SK-N-SH (cell line): ENCODE measurements at regions not wholly inside any gene's neighbourhood (a gene's known extent, or its start where the extent isn't known, plus 50 kb on each side); places are given as distances from the start of the nearest gene placed in this dataset.

Experiments
- CTCF ChIA-PET: fragments of 300-600, 350-600 bp; formaldehyde crosslinking; extraction: SDS; loops from one replicate; lab custom pipeline; 2021; lab: Yijun Ruan, JAX
- POLR2A ChIA-PET: fragments of 350-600 bp; sonication (Branson Sonifier 250); formaldehyde crosslinking; extraction: SDS; loops from one replicate; lab custom pipeline; 2020; ENCODE audit warnings: antibody characterized with exemption, inconsistent platforms; lab: Yijun Ruan, JAX
- DNase-seq: peaks from one replicate; pipeline ENCODE4 v3.0.0; 2012
- H2AFZ ChIP-seq: fragments of 200-600 bp; sonication (generic); 2 replicates; pipeline ENCODE4 v1.8.1; 2016; ENCODE audit warnings: antibody characterized with exemption, mild to moderate bottlenecking, low read depth
- H3F3A ChIP-seq: fragments of 200-600 bp; sonication (generic); replicated peaks from 2 replicates; pipeline ENCODE3; 2016; ENCODE audit warnings: antibody characterized with exemption, mild to moderate bottlenecking; ENCODE audit not compliant: insufficient read depth
- H3K27ac ChIP-seq, 2 experiments: fragments of 200-500 bp in 1 of 2; fragments of 200-600 bp in 1 of 2; sonication (Bioruptor generic) in 1 of 2; sonication (generic), shearing (Covaris generic) in 1 of 2; 2 replicates each; pipeline versions ENCODE4 v1.5.1 to v1.6.1; 2014 to 2016; ENCODE audit warnings: low read depth in 2 of 2, inconsistent platforms in 1 of 2, low read length in 1 of 2, mild to moderate bottlenecking in 1 of 2, mixed read lengths in 1 of 2
- H3K27me3 ChIP-seq: fragments of 200-600 bp; sonication (generic), shearing (Covaris generic); 2 replicates; pipeline ENCODE4 v1.6.1; 2016; ENCODE audit warnings: mixed run types; ENCODE audit not compliant: insufficient read depth
- H3K36me3 ChIP-seq, 2 experiments: fragments of 200-500 bp in 1 of 2; fragments of 200-600 bp in 1 of 2; sonication (Bioruptor generic) in 1 of 2; sonication (generic) in 1 of 2; replicated peaks in 1 of 2; 2 replicates each; pipeline versions ENCODE3 to v1.5.1; 2014 to 2016; ENCODE audit warnings: low read length in 1 of 2, mild to moderate bottlenecking in 1 of 2; ENCODE audit not compliant: insufficient read depth in 2 of 2, control insufficient read depth in 1 of 2
- H3K4me1 ChIP-seq, 2 experiments: fragments of 200-500 bp in 1 of 2; fragments of 200-600 bp in 1 of 2; sonication (Bioruptor generic) in 1 of 2; sonication (generic), shearing (Covaris generic) in 1 of 2; 2 replicates each; pipeline versions ENCODE4 v1.5.1 to v1.6.1; 2014 to 2016; ENCODE audit warnings: low read depth in 1 of 2, low read length in 1 of 2, mixed run types in 1 of 2; ENCODE audit not compliant: insufficient read depth in 2 of 2, control insufficient read depth in 1 of 2
- H3K4me2 ChIP-seq: fragments of 200-600 bp; sonication (generic), shearing (Covaris generic); 2 replicates; pipeline ENCODE4 v1.6.1; 2017; ENCODE audit warnings: mixed run types
- H3K4me3 ChIP-seq, 2 experiments: fragments of 200-500 bp in 1 of 2; fragments of 200-600 bp in 1 of 2; sonication (Bioruptor generic) in 1 of 2; sonication (generic), shearing (Covaris generic) in 1 of 2; 2 replicates each; pipeline versions ENCODE4 v1.5.1 to v1.8.1; 2014 to 2016; ENCODE audit warnings: low read depth in 2 of 2, inconsistent platforms in 1 of 2, low read length in 1 of 2, mild to moderate bottlenecking in 1 of 2, mixed read lengths in 1 of 2, moderate library complexity in 1 of 2
- H3K79me2 ChIP-seq: fragments of 200-600 bp; sonication (generic); 2 replicates; pipeline ENCODE4 v1.8.1; 2017; ENCODE audit warnings: mild to moderate bottlenecking; ENCODE audit not compliant: insufficient read depth
- H3K9ac ChIP-seq: fragments of 200-600 bp; sonication (generic); 2 replicates; pipeline ENCODE4 v1.6.1; 2017; ENCODE audit warnings: mixed run types
- H3K9me2 ChIP-seq: fragments of 200-600 bp; sonication (generic); 2 replicates; pipeline ENCODE4 v1.6.1; 2017; ENCODE audit warnings: mixed run types
- H3K9me3 ChIP-seq: fragments of 200-600 bp; sonication (generic); 2 replicates; pipeline ENCODE4 v1.6.1; 2017; ENCODE audit warnings: mixed run types, mild to moderate bottlenecking, moderate library complexity
- H4K20me1 ChIP-seq: fragments of 200-600 bp; sonication (generic); 2 replicates; pipeline ENCODE4 v1.6.1; 2017; ENCODE audit warnings: mild to moderate bottlenecking, mixed run types; ENCODE audit not compliant: insufficient read depth
- CHD2 ChIP-seq: fragments of 150-350 bp; IDR thresholded peaks from 2 replicates; pipeline ENCODE4 v1.6.1; 2018; ENCODE audit warnings: low read length; ENCODE audit not compliant: partially characterized antibody
- EP300 ChIP-seq, 2 experiments: IDR thresholded peaks; 2 replicates each; pipeline versions ENCODE4 v1.4.0 to v1.6.1; 2012; ENCODE audit warnings: borderline replicate concordance in 1 of 2, low read depth in 1 of 2, low read length in 1 of 2
- FOXM1 ChIP-seq: IDR thresholded peaks from 2 replicates; pipeline ENCODE4 v1.4.0; 2012; ENCODE audit warnings: low read depth, mild to moderate bottlenecking
- GATA2 ChIP-seq: sonication (generic); formaldehyde crosslinking; IDR thresholded peaks from 2 replicates; pipeline ENCODE4 v1.5.0; 2020; ENCODE audit warnings: mild to moderate bottlenecking, missing genetic modification reagents
- MEF2A ChIP-seq: IDR thresholded peaks from 2 replicates; pipeline ENCODE4 v1.4.0; 2012; ENCODE audit warnings: low read depth, borderline replicate concordance
- MXI1 ChIP-seq: IDR thresholded peaks from 2 replicates; pipeline ENCODE4 v1.6.1; 2012; ENCODE audit warnings: mild to moderate bottlenecking, low read depth, low read length, improper control_type of control experiment
- NFIC ChIP-seq: IDR thresholded peaks from 2 replicates; pipeline ENCODE4 v1.4.0; 2012; ENCODE audit warnings: borderline replicate concordance
- RCOR1 ChIP-seq: fragments of 150-350 bp; IDR thresholded peaks from 2 replicates; pipeline ENCODE4 v1.6.1; 2017; ENCODE audit warnings: antibody characterized with exemption, low read length
- RXRA ChIP-seq: IDR thresholded peaks from 2 replicates; pipeline ENCODE4 v1.4.0; 2012; ENCODE audit warnings: low read depth, mild to moderate bottlenecking, borderline replicate concordance
- SIN3A ChIP-seq: IDR thresholded peaks from 2 replicates; pipeline ENCODE4 v1.6.1; 2012; ENCODE audit warnings: low read depth, mild to moderate bottlenecking, low read length, moderate library complexity, borderline replicate concordance
- TEAD4 ChIP-seq: IDR thresholded peaks from 2 replicates; pipeline ENCODE4 v1.4.0; 2012; ENCODE audit warnings: mild to moderate bottlenecking, borderline replicate concordance; ENCODE audit not compliant: insufficient read depth
- YY1 ChIP-seq: IDR thresholded peaks from 2 replicates; pipeline ENCODE4 v1.4.0; 2012; ENCODE audit warnings: low read depth, mild to moderate bottlenecking
- WGBS: methylation state at CpG from one replicate; pipeline ENCODE4 v1.1.6; 2017; ENCODE audit warnings: low lambda C conversion rate; 5-methylcytosine and 5-hydroxymethylcytosine counted together
- TF ChIP-seq, protein P1 (sequence below): IDR thresholded peaks from 2 replicates; pipeline ENCODE4; 2012
- TF ChIP-seq, protein P2 (sequence below): IDR thresholded peaks from 2 replicates; pipeline ENCODE4 v1.4.0; 2012; ENCODE audit warnings: low read depth
- TF ChIP-seq, protein P3 (sequence below): IDR thresholded peaks from 2 replicates; pipeline ENCODE4 v1.4.0; 2012; ENCODE audit warnings: low read depth, borderline replicate concordance
- TF ChIP-seq, protein P4 (sequence below): fragments of 150-350 bp; IDR thresholded peaks from 2 replicates; pipeline ENCODE4 v1.6.1; 2017; ENCODE audit warnings: antibody characterized with exemption, low read length, low read depth, borderline replicate concordance

DNA sequence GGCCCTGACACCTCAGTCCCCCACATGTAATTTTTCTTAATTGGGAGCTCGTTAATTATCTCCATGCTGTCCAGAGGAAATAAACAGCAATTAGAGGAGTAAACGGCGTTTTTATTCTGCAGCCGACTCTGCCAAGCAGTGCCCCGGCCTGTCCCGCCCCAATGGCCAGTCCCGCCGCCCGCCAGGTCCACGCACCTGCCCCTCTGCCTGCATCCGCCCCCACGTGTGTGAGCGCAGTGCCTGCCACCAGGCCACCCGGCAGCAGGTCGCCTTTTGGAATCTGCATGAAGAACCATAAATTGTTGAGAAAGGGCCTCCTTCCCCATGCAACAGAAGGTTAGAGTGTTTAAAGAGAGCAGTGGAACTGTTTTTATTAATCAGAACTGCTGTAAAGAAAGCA is 87.5 kb upstream of the LINGO1 start:
- H3K4me3 ChIP-seq = no peak overlapping the region
- H3K9me3 ChIP-seq = no peaks in the 10 kb centered on the region
- no peak overlapping the region for H3K4me2 ChIP-seq
- H4K20me1 ChIP-seq = no peaks in the 10 kb centered on the region
- no peak overlapping the region for H3K9ac ChIP-seq
- no peaks in the 10 kb centered on the region for H3K36me3 ChIP-seq
- H3K4me1 ChIP-seq = peaks cover 0 to 8% of the 10 kb centered on the region in 2 experiments; a peak in 2 of 4 replicates
- no peaks in the 10 kb centered on the region for H3F3A ChIP-seq
- H3K27me3 ChIP-seq = peaks cover 3% of the 10 kb centered on the region
- H3K27ac ChIP-seq = no peak overlapping the region
- H2AFZ ChIP-seq = no peak overlapping the region
- DNase-seq = peak; percentile 59
- H3K79me2 ChIP-seq = no peaks in the 10 kb centered on the region
- WGBS = 54% methylated on average over 15 of the region's 15 CpGs
- ChIA-PET POLR2A (no interaction called here), CTCF (interaction anchor here (1.0 kb wide), 1 partner anchor 55 kb away, joined by 3 read pairs; no protein-coding TSS in a partner anchor)
- H3K9me2 ChIP-seq = no peaks in the 10 kb centered on the region
- no peak for TF ChIP-seq MXI1
- TF ChIP-seq, protein P1, sequence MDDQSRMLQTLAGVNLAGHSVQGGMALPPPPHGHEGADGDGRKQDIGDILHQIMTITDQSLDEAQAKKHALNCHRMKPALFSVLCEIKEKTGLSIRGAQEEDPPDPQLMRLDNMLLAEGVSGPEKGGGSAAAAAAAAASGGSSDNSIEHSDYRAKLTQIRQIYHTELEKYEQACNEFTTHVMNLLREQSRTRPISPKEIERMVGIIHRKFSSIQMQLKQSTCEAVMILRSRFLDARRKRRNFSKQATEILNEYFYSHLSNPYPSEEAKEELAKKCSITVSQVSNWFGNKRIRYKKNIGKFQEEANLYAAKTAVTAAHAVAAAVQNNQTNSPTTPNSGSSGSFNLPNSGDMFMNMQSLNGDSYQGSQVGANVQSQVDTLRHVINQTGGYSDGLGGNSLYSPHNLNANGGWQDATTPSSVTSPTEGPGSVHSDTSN = no peak

DNA sequence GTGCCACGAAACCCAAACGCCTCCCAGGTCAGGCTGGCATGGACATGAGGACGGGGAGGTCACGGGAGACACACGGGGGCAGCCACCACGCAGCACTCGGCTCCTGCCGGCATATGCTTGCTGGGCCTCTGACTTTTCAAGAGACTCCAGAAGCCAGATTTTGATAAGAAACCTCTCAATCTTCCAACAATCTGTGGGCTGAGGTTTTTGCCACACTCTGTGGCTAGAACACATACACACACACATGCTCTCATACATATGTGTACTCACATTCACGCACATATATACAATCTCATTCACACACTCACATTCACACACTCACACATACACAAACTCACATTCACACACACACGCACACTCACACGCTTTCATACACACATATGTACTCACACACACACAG is 86.7 kb upstream of the LINGO1 start:
- Histone ChIP-seq H3K9ac (no peak overlapping the region), H3K79me2 (no peaks in the 10 kb centered on the region), H2AFZ (no peak overlapping the region), H3K27ac (no peak overlapping the region), H3K4me1 (peaks cover 0 to 8% of the 10 kb centered on the region in 2 experiments; a peak in 2 of 4 replicates), H3K9me3 (no peaks in the 10 kb centered on the region), H3K27me3 (peaks cover 3% of the 10 kb centered on the region), H3K4me3 (no peak overlapping the region), H4K20me1 (no peaks in the 10 kb centered on the region), H3K4me2 (no peak overlapping the region), H3F3A (no peaks in the 10 kb centered on the region), H3K9me2 (no peaks in the 10 kb centered on the region), H3K36me3 (no peaks in the 10 kb centered on the region)
- TF ChIP-seq YY1 (no peak), RXRA (no peak), MEF2A (no peak), GATA2 (CRISPR knock-in tag) (no peak), TEAD4 (no peak), EP300 (IDR thresholded peaks at IDR 0.05; ENCODE audit: borderline replicate concordance in 1 of 2, low read depth in 1 of 2, low read length in 1 of 2) (no peak), RCOR1 (no peak), FOXM1 (no peak), SIN3A (no peak), NFIC (no peak), CHD2 (no peak), MXI1 (no peak)
- TF ChIP-seq, protein P1 = no peak
- TF ChIP-seq, protein P2, sequence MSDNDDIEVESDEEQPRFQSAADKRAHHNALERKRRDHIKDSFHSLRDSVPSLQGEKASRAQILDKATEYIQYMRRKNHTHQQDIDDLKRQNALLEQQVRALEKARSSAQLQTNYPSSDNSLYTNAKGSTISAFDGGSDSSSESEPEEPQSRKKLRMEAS = no peak
- TF ChIP-seq, protein P3, sequence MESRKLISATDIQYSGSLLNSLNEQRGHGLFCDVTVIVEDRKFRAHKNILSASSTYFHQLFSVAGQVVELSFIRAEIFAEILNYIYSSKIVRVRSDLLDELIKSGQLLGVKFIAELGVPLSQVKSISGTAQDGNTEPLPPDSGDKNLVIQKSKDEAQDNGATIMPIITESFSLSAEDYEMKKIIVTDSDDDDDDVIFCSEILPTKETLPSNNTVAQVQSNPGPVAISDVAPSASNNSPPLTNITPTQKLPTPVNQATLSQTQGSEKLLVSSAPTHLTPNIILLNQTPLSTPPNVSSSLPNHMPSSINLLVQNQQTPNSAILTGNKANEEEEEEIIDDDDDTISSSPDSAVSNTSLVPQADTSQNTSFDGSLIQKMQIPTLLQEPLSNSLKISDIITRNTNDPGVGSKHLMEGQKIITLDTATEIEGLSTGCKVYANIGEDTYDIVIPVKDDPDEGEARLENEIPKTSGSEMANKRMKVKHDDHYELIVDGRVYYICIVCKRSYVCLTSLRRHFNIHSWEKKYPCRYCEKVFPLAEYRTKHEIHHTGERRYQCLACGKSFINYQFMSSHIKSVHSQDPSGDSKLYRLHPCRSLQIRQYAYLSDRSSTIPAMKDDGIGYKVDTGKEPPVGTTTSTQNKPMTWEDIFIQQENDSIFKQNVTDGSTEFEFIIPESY = no peak
- TF ChIP-seq, protein P4, sequence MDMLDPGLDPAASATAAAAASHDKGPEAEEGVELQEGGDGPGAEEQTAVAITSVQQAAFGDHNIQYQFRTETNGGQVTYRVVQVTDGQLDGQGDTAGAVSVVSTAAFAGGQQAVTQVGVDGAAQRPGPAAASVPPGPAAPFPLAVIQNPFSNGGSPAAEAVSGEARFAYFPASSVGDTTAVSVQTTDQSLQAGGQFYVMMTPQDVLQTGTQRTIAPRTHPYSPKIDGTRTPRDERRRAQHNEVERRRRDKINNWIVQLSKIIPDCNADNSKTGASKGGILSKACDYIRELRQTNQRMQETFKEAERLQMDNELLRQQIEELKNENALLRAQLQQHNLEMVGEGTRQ = no peak
- no peak for DNase-seq
- WGBS = 43% methylated on average over 3 of the region's 11 CpGs
- ChIA-PET POLR2A (no interaction called here), CTCF (interaction anchor here (0.7 to 1.4 kb wide), 3 partner anchors 13 to 102 kb away, joined by 3 read pairs; no protein-coding TSS in a partner anchor)
